HCT116 (cell line): ENCODE measurements at regions not wholly inside any gene's neighbourhood (a gene's known extent, or its start where the extent isn't known, plus 50 kb on each side); places are given as distances from the start of the nearest gene placed in this dataset.

Source experiments
- ATAC-seq: fragments of 200-7000 bp; cut with Tn5 transposase; 2 replicates; pipeline ENCODE4 v1.9.1; 2020; ENCODE audit warnings: mild to moderate bottlenecking, moderate library complexity
- BruUV-seq: library from RNA; stranded (reverse); fragments of 400-500 nt; replicated peaks from 2 replicates; lab custom pipeline; 2021; lab: Mats Ljungman, UMichigan
- CTCF ChIA-PET: fragments of 300-600 bp; sonication (Branson Sonifier 250); formaldehyde crosslinking; loops from one replicate; lab custom pipeline; 2021; ENCODE audit warnings: antibody characterized with exemption; lab: Charles Lee
- POLR2A ChIA-PET: fragments of 300-600, 350-600 bp; sonication (Branson Sonifier 250); formaldehyde crosslinking; loops from one replicate; lab custom pipeline; 2021; ENCODE audit warnings: antibody characterized with exemption; lab: Charles Lee
- RAD21 ChIA-PET, 2 experiments: fragments of 300-600 bp; sonication (Branson Sonifier 250); formaldehyde crosslinking; loops; one replicate each; lab custom pipeline; 2023; ENCODE audit warnings: low total read pairs in 2 of 2; ENCODE audit not compliant: uncharacterized antibody in 2 of 2, unreplicated experiment in 2 of 2, low non-redundant PET in 1 of 2; lab: Charles Lee
- DNase-seq: peaks from one replicate; pipeline ENCODE4 v3.0.0-alpha.2; 2010; ENCODE audit warnings: low read depth, low spot score
- H2AFZ ChIP-seq: fragments of 200-600 bp; shearing (Covaris generic), sonication (generic); 2 replicates; pipeline ENCODE4 v1.6.1; 2017; ENCODE audit warnings: low read depth, mixed run types, mixed read lengths, antibody characterized with exemption, low read length; ENCODE audit not compliant: poor library complexity, severe bottlenecking
- H3K27ac ChIP-seq: 2 replicates; pipeline ENCODE4 v1.5.1; 2012; ENCODE audit warnings: low read depth, low read length
- H3K27me3 ChIP-seq: fragments of 200-600 bp; sonication (generic); 2 replicates; pipeline ENCODE4 v1.6.1; 2016; ENCODE audit warnings: mixed run types, low read length, mixed read lengths; ENCODE audit not compliant: insufficient read depth
- H3K36me3 ChIP-seq, 2 experiments: fragments of 200-500 bp in 1 of 2; fragments of 200-600 bp in 1 of 2; sonication (Bioruptor generic) in 1 of 2; sonication (generic) in 1 of 2; 2 replicates each; pipeline versions ENCODE4 v1.5.1 to v1.6.1; 2014 to 2016; ENCODE audit warnings: low read length in 2 of 2, inconsistent platforms in 1 of 2, mixed read lengths in 1 of 2, mixed run types in 1 of 2; ENCODE audit not compliant: insufficient read depth in 2 of 2, control insufficient read depth in 1 of 2
- H3K4me1 ChIP-seq, 2 experiments: fragments of 200-600 bp in 1 of 2; sonication (generic) in 1 of 2; 2 replicates each; pipeline versions ENCODE4 v1.5.1 to v1.6.1; 2012 to 2017; ENCODE audit warnings: low read length in 2 of 2, inconsistent platforms in 1 of 2, mild to moderate bottlenecking in 1 of 2, mixed read lengths in 1 of 2, mixed run types in 1 of 2, moderate library complexity in 1 of 2; ENCODE audit not compliant: insufficient read depth in 2 of 2, control insufficient read depth in 1 of 2
- H3K4me2 ChIP-seq: fragments of 200-600 bp; sonication (generic); 2 replicates; pipeline ENCODE4 v1.6.1; 2017; ENCODE audit warnings: mixed run types, low read length, mixed read lengths
- H3K4me3 ChIP-seq, 2 experiments: fragments of 200-600 bp in 1 of 2; sonication (generic) in 1 of 2; replicated peaks in 1 of 2; 2 replicates each; pipeline ENCODE4 v1.5.1; 2011 to 2016; ENCODE audit warnings: low read length in 2 of 2, control low read depth in 1 of 2, low read depth in 1 of 2, mild to moderate bottlenecking in 1 of 2, mixed read lengths in 1 of 2, mixed run types in 1 of 2
- H3K79me2 ChIP-seq: fragments of 200-600 bp; sonication (generic); 2 replicates; pipeline ENCODE4 v1.6.1; 2017; ENCODE audit warnings: mild to moderate bottlenecking, mixed run types, low read length, moderate library complexity, mixed read lengths; ENCODE audit not compliant: insufficient read depth
- H3K9ac ChIP-seq: fragments of 200-600 bp; sonication (generic); 2 replicates; pipeline ENCODE4 v1.6.1; 2016; ENCODE audit warnings: low read length, mixed read lengths
- H3K9me2 ChIP-seq: fragments of 200-600 bp; sonication (generic), shearing (Covaris generic); 2 replicates; pipeline ENCODE4 v1.6.1; 2017; ENCODE audit warnings: mixed run types, mild to moderate bottlenecking, moderate library complexity; ENCODE audit not compliant: insufficient read depth
- H3K9me3 ChIP-seq, 2 experiments: fragments of 200-500 bp in 1 of 2; fragments of 200-600 bp in 1 of 2; sonication (Bioruptor generic) in 1 of 2; sonication (generic) in 1 of 2; 2 replicates each; pipeline ENCODE4 v1.6.1; 2014 to 2017; ENCODE audit warnings: low read length in 2 of 2, mixed read lengths in 2 of 2, inconsistent platforms in 1 of 2, low read depth in 1 of 2, mild to moderate bottlenecking in 1 of 2, mixed run types in 1 of 2, moderate library complexity in 1 of 2; ENCODE audit not compliant: control insufficient read depth in 1 of 2, insufficient read depth in 1 of 2
- H4K20me1 ChIP-seq: fragments of 200-600 bp; sonication (generic), shearing (Covaris generic); 2 replicates; pipeline ENCODE4 v1.6.1; 2017; ENCODE audit warnings: mixed run types, mild to moderate bottlenecking, moderate library complexity; ENCODE audit not compliant: insufficient read depth
- CBX3 ChIP-seq: IDR thresholded peaks from 2 replicates; pipeline ENCODE4 v1.6.1; 2012; ENCODE audit warnings: low read depth
- CEBPB ChIP-seq: IDR thresholded peaks from 2 replicates; pipeline ENCODE4 v1.6.1; 2012; ENCODE audit warnings: low read depth
- EGR1 ChIP-seq: IDR thresholded peaks from 2 replicates; pipeline ENCODE4 v1.6.1; 2012; ENCODE audit warnings: low read depth
- ELF1 ChIP-seq: IDR thresholded peaks from 2 replicates; pipeline ENCODE4 v1.6.1; 2012; ENCODE audit warnings: low read depth, borderline replicate concordance
- EZH2 ChIP-seq: fragments of 200-600 bp; sonication (generic); IDR thresholded peaks from 2 replicates; pipeline ENCODE4 v1.6.1; 2017; ENCODE audit warnings: antibody characterized with exemption, mixed run types
- FOSL1 ChIP-seq: IDR thresholded peaks from 2 replicates; pipeline ENCODE4 v1.6.1; 2012; ENCODE audit warnings: low read depth
- JUND ChIP-seq: IDR thresholded peaks from 2 replicates; pipeline ENCODE4 v1.6.1; 2012
- POLR2A ChIP-seq: IDR thresholded peaks from 2 replicates; pipeline ENCODE4 v1.7.0; 2011; ENCODE audit warnings: borderline replicate concordance; ENCODE audit not compliant: insufficient read depth, insufficient read length; ENCODE audit errors: extremely low read depth
- POLR2AphosphoS5 ChIP-seq: IDR thresholded peaks from 2 replicates; pipeline ENCODE4 v1.6.1; 2011; ENCODE audit warnings: mild to moderate bottlenecking, low read depth, low read length, moderate library complexity
- SIN3A ChIP-seq: IDR thresholded peaks from 2 replicates; pipeline ENCODE4 v1.6.1; 2012; ENCODE audit warnings: low read depth
- SP1 ChIP-seq: IDR thresholded peaks from 2 replicates; pipeline ENCODE4 v1.6.1; 2012; ENCODE audit warnings: low read depth
- YY1 ChIP-seq: IDR thresholded peaks from 2 replicates; pipeline ENCODE4 v1.6.1; 2011; ENCODE audit warnings: low read length, low read depth, moderate library complexity, mild to moderate bottlenecking; ENCODE audit not compliant: insufficient replicate concordance; ENCODE audit errors: extremely low read depth
- ZFX ChIP-seq: fragments of 450-650 bp; IDR thresholded peaks from 2 replicates; pipeline ENCODE4 v1.6.1; 2017
- intact Hi-C: fragments of 100-400 bp; cut with micrococcal nuclease; formaldehyde crosslinking; loops from 2 replicates; pipeline ENCODE4 v1.10.0; 2022
- TF ChIP-seq, protein P1 (sequence below): IDR thresholded peaks from 2 replicates; pipeline ENCODE4 v1.6.1; 2012
- TF ChIP-seq, protein P2 (sequence below): IDR thresholded peaks from 2 replicates; pipeline ENCODE4 v1.6.1; 2012
- TF ChIP-seq, protein P3 (sequence below), 3 experiments: fragments of 200-600 bp in 1 of 3; sonication (generic) in 1 of 3; IDR thresholded peaks in 2 of 3; conservative IDR thresholded peaks in 1 of 3; 2 replicates each; pipeline ENCODE4 v1.5.1; 2012 to 2017; ENCODE audit warnings: low read depth in 2 of 3, low read length in 2 of 3, antibody characterized with exemption in 1 of 3, borderline replicate concordance in 1 of 3, control low read depth in 1 of 3, mild to moderate bottlenecking in 1 of 3, mixed read lengths in 1 of 3, mixed run types in 1 of 3, moderate library complexity in 1 of 3; ENCODE audit not compliant: insufficient read depth in 1 of 3

DNA sequence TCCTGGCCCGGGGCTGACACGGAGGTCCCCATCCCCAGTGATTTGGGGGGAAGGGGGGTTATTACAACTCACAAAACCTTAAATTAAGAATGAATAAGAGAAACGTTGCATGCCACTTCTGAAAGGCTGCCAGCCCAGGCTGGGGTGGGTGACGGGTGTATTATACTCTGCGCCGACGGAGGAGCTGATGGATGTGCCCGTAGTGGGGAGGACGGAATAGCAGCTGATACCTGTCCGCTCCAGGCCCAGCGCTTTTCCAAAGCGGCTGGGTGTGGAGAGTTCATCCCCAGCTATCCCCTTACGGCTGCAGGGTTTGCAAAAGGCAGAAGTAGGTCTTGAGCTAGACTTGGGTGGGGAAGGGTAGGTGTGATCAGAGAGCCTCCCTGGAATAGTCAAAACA is 63.8 kb upstream of the CASZ1 start:
- intact Hi-C loops = no loop called here
- Histone ChIP-seq H2AFZ (no peak overlapping the region), H3K9me3 (no peaks in the 10 kb centered on the region), H3K27ac (no peak overlapping the region), H3K4me1 (no peaks in the 10 kb centered on the region), H3K9ac (no peak overlapping the region), H4K20me1 (no peaks in the 10 kb centered on the region), H3K27me3 (peaks cover 9% of the 10 kb centered on the region; the same call in 1 of the 2 replicates), H3K79me2 (no peaks in the 10 kb centered on the region), H3K4me3 (no peak overlapping the region), H3K9me2 (no peaks in the 10 kb centered on the region), H3K4me2 (no peak overlapping the region), H3K36me3 (no peaks in the 10 kb centered on the region)
- ATAC-seq (no peak), DNase-seq (no peak)
- no TSS peak for BruUV-seq
- CTCF ChIA-PET = no interaction called here
- TF ChIP-seq, protein P1, sequence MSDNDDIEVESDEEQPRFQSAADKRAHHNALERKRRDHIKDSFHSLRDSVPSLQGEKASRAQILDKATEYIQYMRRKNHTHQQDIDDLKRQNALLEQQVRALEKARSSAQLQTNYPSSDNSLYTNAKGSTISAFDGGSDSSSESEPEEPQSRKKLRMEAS = no peak
- TF ChIP-seq FOSL1 = no peak
- TF ChIP-seq ELF1 = no peak
- TF ChIP-seq CEBPB = no peak
- TF ChIP-seq YY1 = no peak
- TF ChIP-seq JUND = no peak
- no peak for TF ChIP-seq POLR2AphosphoS5
- TF ChIP-seq, protein P2, sequence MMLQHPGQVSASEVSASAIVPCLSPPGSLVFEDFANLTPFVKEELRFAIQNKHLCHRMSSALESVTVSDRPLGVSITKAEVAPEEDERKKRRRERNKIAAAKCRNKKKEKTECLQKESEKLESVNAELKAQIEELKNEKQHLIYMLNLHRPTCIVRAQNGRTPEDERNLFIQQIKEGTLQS = no peak
- no peak for TF ChIP-seq SIN3A
- no peak for TF ChIP-seq ZFX
- TF ChIP-seq, protein P3, sequence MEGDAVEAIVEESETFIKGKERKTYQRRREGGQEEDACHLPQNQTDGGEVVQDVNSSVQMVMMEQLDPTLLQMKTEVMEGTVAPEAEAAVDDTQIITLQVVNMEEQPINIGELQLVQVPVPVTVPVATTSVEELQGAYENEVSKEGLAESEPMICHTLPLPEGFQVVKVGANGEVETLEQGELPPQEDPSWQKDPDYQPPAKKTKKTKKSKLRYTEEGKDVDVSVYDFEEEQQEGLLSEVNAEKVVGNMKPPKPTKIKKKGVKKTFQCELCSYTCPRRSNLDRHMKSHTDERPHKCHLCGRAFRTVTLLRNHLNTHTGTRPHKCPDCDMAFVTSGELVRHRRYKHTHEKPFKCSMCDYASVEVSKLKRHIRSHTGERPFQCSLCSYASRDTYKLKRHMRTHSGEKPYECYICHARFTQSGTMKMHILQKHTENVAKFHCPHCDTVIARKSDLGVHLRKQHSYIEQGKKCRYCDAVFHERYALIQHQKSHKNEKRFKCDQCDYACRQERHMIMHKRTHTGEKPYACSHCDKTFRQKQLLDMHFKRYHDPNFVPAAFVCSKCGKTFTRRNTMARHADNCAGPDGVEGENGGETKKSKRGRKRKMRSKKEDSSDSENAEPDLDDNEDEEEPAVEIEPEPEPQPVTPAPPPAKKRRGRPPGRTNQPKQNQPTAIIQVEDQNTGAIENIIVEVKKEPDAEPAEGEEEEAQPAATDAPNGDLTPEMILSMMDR (IDR thresholded peaks at IDR 0.05 in 2 of 3, conservative IDR thresholded peaks at IDR 0.05 in 1 of 3; ENCODE audit: borderline replicate concordance in 1 of 3, insufficient read depth in 1 of 3, low read depth in 2 of 3, low read length in 2 of 3) = no peak
- no peak for TF ChIP-seq SP1
- no peak for TF ChIP-seq POLR2A
- TF ChIP-seq EGR1 = no peak
- TF ChIP-seq CBX3 = no peak
- no peak for TF ChIP-seq EZH2
- POLR2A ChIA-PET = interaction anchor here (0.6 kb wide), 1 partner anchor 188 kb away, joined by 3 read pairs; no protein-coding TSS in a partner anchor
- RAD21 ChIA-PET = no interaction called here
